Gastrocnemius medialis (tissue), 4 donors: ENCODE measurements at regions not wholly inside any gene's neighbourhood (a gene's known extent, or its start where the extent isn't known, plus 50 kb on each side); places are given as distances from the start of the nearest gene placed in this dataset.
"Not testable (repeated sequence)": the region's sequence is repeated elsewhere in the genome, so short reads cannot be mapped to it uniquely, and the experiment has no call there.

Experiments
- ATAC-seq, 2 donors: fragments of 150-250 bp; one replicate each; pipeline ENCODE4 v1.9.1; 2016
- DNase-seq, 2 donors: peaks; one replicate each; pipeline ENCODE4 v3.0.0-alpha.2; 2019
- H3K27ac ChIP-seq, 4 donors: fragments of 200-600 bp; sonication (generic); 1 replicate in 1 of 4; 2 replicates in 3 of 4; pipeline ENCODE4 v1.5.1; 2016 to 2018; ENCODE audit warnings: mild to moderate bottlenecking in 2 of 4, moderate library complexity in 1 of 4
- H3K27me3 ChIP-seq, 3 donors: fragments of 200-600 bp; sonication (generic) in 2 of 3; 1 replicate in 1 of 3; 2 replicates in 2 of 3; pipeline versions ENCODE4 v1.5.1 to v1.6.0; 2016 to 2019; ENCODE audit warnings: mild to moderate bottlenecking in 1 of 3, moderate library complexity in 1 of 3
- H3K36me3 ChIP-seq, 2 donors: fragments of 200-600 bp; sonication (generic) in 1 of 2; one replicate each; pipeline ENCODE4 v1.5.1; 2017 to 2018
- H3K4me1 ChIP-seq, 2 donors: fragments of 200-600 bp; sonication (generic) in 1 of 2; one replicate each; pipeline ENCODE4 v1.5.1; 2016 to 2017; ENCODE audit warnings: mild to moderate bottlenecking in 2 of 2
- H3K4me3 ChIP-seq, 4 donors: fragments of 200-600 bp; sonication (generic) in 3 of 4; 1 replicate in 1 of 4; 2 replicates in 3 of 4; pipeline ENCODE4 v1.5.1; 2016 to 2019; ENCODE audit warnings: mild to moderate bottlenecking in 2 of 4
- H3K9me3 ChIP-seq, 3 donors: fragments of 200-600 bp; sonication (generic) in 2 of 3; 1 replicate in 1 of 3; 2 replicates in 2 of 3; pipeline ENCODE4 v1.5.1; 2016 to 2019
- CTCF ChIP-seq, 5 experiments: fragments of 450-650 bp in 3 of 5; fragments of 200-600 bp in 2 of 5; sonication (generic) in 2 of 5; IDR thresholded peaks in 4 of 5; conservative IDR thresholded peaks in 1 of 5; 1 replicate in 4 of 5; 2 replicates in 1 of 5; pipeline ENCODE4 v1.5.1; 2016 to 2019; ENCODE audit warnings: antibody characterized with exemption in 5 of 5, mild to moderate bottlenecking in 3 of 5, moderate library complexity in 3 of 5
- POLR2A ChIP-seq, 2 donors: fragments of 450-650 bp; IDR thresholded peaks; one replicate each; pipeline ENCODE4 v1.6.1; 2017; ENCODE audit warnings: antibody characterized with exemption in 2 of 2, mild to moderate bottlenecking in 2 of 2, moderate library complexity in 2 of 2
- in situ Hi-C, 4 donors: fragments of 200-750 bp; cut with MboI; loops; one replicate each; pipeline versions ENCODE4 v1.15.0 to v1.8.0; 2017; ENCODE audit warnings: low sequenced_read_pairs in 4 of 4
- intact Hi-C: fragments of 100-400 bp; cut with DNase I; formaldehyde crosslinking; loops from one replicate; pipeline ENCODE4 v1.15.1; 2023; ENCODE audit warnings: low total_unique reads

GRCh38 chr14:106729551-106729950, 1203.2 kb downstream of the TMEM121 start:
- TF ChIP-seq CTCF (IDR thresholded peaks at IDR 0.05 in 4 of 5, conservative IDR thresholded peaks at IDR 0.05 in 1 of 5) (no peak), POLR2A (IDR thresholded peaks at IDR 0.05) (no peak)
- Histone ChIP-seq H3K9me3 (no peaks in the 10 kb centered on the region), H3K27me3 (no peaks in the 10 kb centered on the region), H3K4me1 (no peaks in the 10 kb centered on the region), H3K4me3 (no peak overlapping the region), H3K36me3 (no peaks in the 10 kb centered on the region), H3K27ac (no peak overlapping the region)
- in situ Hi-C loops (no loop called here), intact Hi-C loops (no loop called here)
- ATAC-seq (no peak), DNase-seq (no peak)

- in situ Hi-C loops = no loop called here
- H3K36me3 ChIP-seq = no peaks in the 10 kb centered on the region
- no peak for TF ChIP-seq CTCF (IDR thresholded peaks at IDR 0.05 in 4 of 5, conservative IDR thresholded peaks at IDR 0.05 in 1 of 5)
- no peak for TF ChIP-seq POLR2A (IDR thresholded peaks at IDR 0.05)
- intact Hi-C loops = no loop called here
- DNase-seq (no peak), ATAC-seq (no peak)
- H3K27me3 ChIP-seq = no peaks in the 10 kb centered on the region
- no peak overlapping the region for H3K4me3 ChIP-seq
- H3K27ac ChIP-seq = no peak overlapping the region
- H3K9me3 ChIP-seq = no peaks in the 10 kb centered on the region
- no peaks in the 10 kb centered on the region for H3K4me1 ChIP-seq
Measured at GRCh38 chr14:106733771-106734170, 1207.4 kb downstream of the TMEM121 start.

- H3K27ac ChIP-seq = no peak overlapping the region
Measured at GRCh38 chr14:106737021-106737420, 1210.6 kb downstream of the TMEM121 start.

GRCh38 chr14:106738075-106738474, 1211.7 kb downstream of the TMEM121 start:
- intact Hi-C loops = no loop called here
- DNase-seq (no peak), ATAC-seq (no peak)
- no peak overlapping the region for H3K27ac ChIP-seq
- TF ChIP-seq CTCF (IDR thresholded peaks at IDR 0.05 in 4 of 5, conservative IDR thresholded peaks at IDR 0.05 in 1 of 5) (no peak), POLR2A (IDR thresholded peaks at IDR 0.05) (no peak)
- no peaks in the 10 kb centered on the region for H3K36me3 ChIP-seq
- in situ Hi-C loops = no loop called here
- H3K4me3 ChIP-seq = no peak overlapping the region
- no peaks in the 10 kb centered on the region for H3K27me3 ChIP-seq
- H3K4me1 ChIP-seq = no peaks in the 10 kb centered on the region
- H3K9me3 ChIP-seq = no peaks in the 10 kb centered on the region

More at GRCh38 chr14:106737021-106737420, 1210.6 kb downstream of the TMEM121 start:
- Histone ChIP-seq H3K4me3 (no peak overlapping the region), H3K4me1 (no peaks in the 10 kb centered on the region), H3K9me3 (no peaks in the 10 kb centered on the region), H3K36me3 (no peaks in the 10 kb centered on the region), H3K27me3 (no peaks in the 10 kb centered on the region)
- ATAC-seq (no peak), DNase-seq (no peak)
- intact Hi-C loops (no loop called here), in situ Hi-C loops (no loop called here)
- TF ChIP-seq CTCF (IDR thresholded peaks at IDR 0.05 in 4 of 5, conservative IDR thresholded peaks at IDR 0.05 in 1 of 5) (no peak), POLR2A (IDR thresholded peaks at IDR 0.05) (no peak)

- H3K36me3 ChIP-seq, in situ Hi-C loops, H3K4me3 ChIP-seq, H3K4me1 ChIP-seq, ATAC-seq, H3K27ac ChIP-seq, H3K9me3 ChIP-seq, H3K27me3 ChIP-seq, intact Hi-C loops, DNase-seq: not testable (repeated sequence)
Measured at GRCh38 chr14:106738598-106739258, 1212.3 kb downstream of the TMEM121 start.

- H3K4me1 ChIP-seq, intact Hi-C loops, H3K27me3 ChIP-seq, ATAC-seq, in situ Hi-C loops, H3K36me3 ChIP-seq, DNase-seq, H3K27ac ChIP-seq, H3K9me3 ChIP-seq, H3K4me3 ChIP-seq: not testable (repeated sequence)
Measured at GRCh38 chr14:106741086-106741827, 1214.9 kb downstream of the TMEM121 start.

GRCh38 chr14:106745016-106745767, 1218.8 kb downstream of the TMEM121 start:
- H3K4me1 ChIP-seq, in situ Hi-C loops, H3K27me3 ChIP-seq, ATAC-seq, H3K36me3 ChIP-seq, H3K4me3 ChIP-seq, H3K9me3 ChIP-seq, H3K27ac ChIP-seq, intact Hi-C loops, DNase-seq: not testable (repeated sequence)
